SJCRH30 (cell line): ENCODE measurements at regions not wholly inside any gene's neighbourhood (a gene's known extent, or its start where the extent isn't known, plus 50 kb on each side); places are given as distances from the start of the nearest gene placed in this dataset.
"Not testable (repeated sequence)": the region's sequence is repeated elsewhere in the genome, so short reads cannot be mapped to it uniquely, and the experiment has no call there.

Experiments used
- DNase-seq, 2 experiments: peaks; one replicate each; pipeline ENCODE4 v3.0.0-alpha.2; 2015 to 2020
- H3K27ac ChIP-seq: fragments of 250-450 bp; sonication (Bioruptor Pico); 2 replicates; pipeline ENCODE4 v1.5.1; 2020; ENCODE audit warnings: mild to moderate bottlenecking, moderate library complexity
- H3K27me3 ChIP-seq: fragments of 250-450 bp; sonication (Bioruptor Pico); 2 replicates; pipeline ENCODE4 v1.5.1; 2020; ENCODE audit warnings: mild to moderate bottlenecking, moderate library complexity
- H3K36me3 ChIP-seq: fragments of 250-450 bp; sonication (Bioruptor Pico); 2 replicates; pipeline ENCODE4 v1.5.1; 2020; ENCODE audit warnings: mild to moderate bottlenecking, moderate library complexity
- H3K4me1 ChIP-seq: fragments of 250-450 bp; sonication (Bioruptor Pico); 2 replicates; pipeline ENCODE4 v1.5.1; 2020; ENCODE audit warnings: mild to moderate bottlenecking, moderate library complexity
- H3K4me3 ChIP-seq: fragments of 250-450 bp; sonication (Bioruptor Pico); 2 replicates; pipeline ENCODE4 v1.5.1; 2020; ENCODE audit warnings: mild to moderate bottlenecking, moderate library complexity
- H3K9me3 ChIP-seq: fragments of 250-450 bp; sonication (Bioruptor Pico); replicated peaks from 2 replicates; pipeline ENCODE4 v1.5.1; 2020; ENCODE audit warnings: mild to moderate bottlenecking, moderate library complexity

GRCh38 chr2:32874931-32875330, 71.8 kb upstream of the LTBP1 start:
- H3K27me3 ChIP-seq, result no peaks in the 10 kb centered on the region
- H3K9me3 ChIP-seq, result no peaks in the 10 kb centered on the region; the same call in 1 of the 2 replicates
- no peaks in the 10 kb centered on the region for H3K36me3 ChIP-seq
- no peak for DNase-seq
- H3K27ac ChIP-seq, result no peak overlapping the region
- H3K4me1 ChIP-seq, result peaks cover 9% of the 10 kb centered on the region
- H3K4me3 ChIP-seq, result no peak overlapping the region

GRCh38 chr2:32877587-32878510, 68.9 kb upstream of the LTBP1 start:
- Histone ChIP-seq H3K27ac (peak overlapping the region; percentile 17; the same call in 1 of the 2 replicates), H3K4me3 (no peak overlapping the region), H3K27me3 (no peaks in the 10 kb centered on the region), H3K4me1 (peaks cover 9% of the 10 kb centered on the region), H3K36me3 (no peaks in the 10 kb centered on the region), H3K9me3 (no peaks in the 10 kb centered on the region)
- no peak for DNase-seq

- H3K27me3 ChIP-seq, H3K27ac ChIP-seq, DNase-seq: not testable (repeated sequence)
Observed at GRCh38 chr2:32879943-32880342, 66.8 kb upstream of the LTBP1 start.

GRCh38 chr2:32882816-32883810, 63.6 kb upstream of the LTBP1 start:
- DNase-seq, result peak in 1 of 2 experiments; percentile 39
- Histone ChIP-seq H3K27me3 (no peaks in the 10 kb centered on the region), H3K9me3 (peaks cover 13% of the 10 kb centered on the region), H3K36me3 (no peaks in the 10 kb centered on the region), H3K27ac (no peak overlapping the region), H3K4me1 (peaks cover 7% of the 10 kb centered on the region), H3K4me3 (no peak overlapping the region)

More at GRCh38 chr2:32879943-32880342, 66.8 kb upstream of the LTBP1 start:
- not testable (repeated sequence) for H3K9me3 ChIP-seq, H3K36me3 ChIP-seq, H3K4me3 ChIP-seq
- peaks cover 16% of the 10 kb centered on the region for H3K4me1 ChIP-seq

- no peaks in the 10 kb centered on the region for H3K36me3 ChIP-seq
- H3K27ac ChIP-seq, result no peak overlapping the region
- H3K4me3 ChIP-seq, result no peak overlapping the region
- no peaks in the 10 kb centered on the region for H3K27me3 ChIP-seq
- DNase-seq, result no peak
- peaks cover 7% of the 10 kb centered on the region; the same call in 1 of the 2 replicates for H3K4me1 ChIP-seq
- peaks cover 13% of the 10 kb centered on the region for H3K9me3 ChIP-seq
Observed at GRCh38 chr2:32884346-32884745, 62.4 kb upstream of the LTBP1 start.

- H3K27me3 ChIP-seq, H3K27ac ChIP-seq: not testable (repeated sequence)
Observed at GRCh38 chr2:32886397-32887055, 60.2 kb upstream of the LTBP1 start.

GRCh38 chr2:32887125-32887524, 59.6 kb upstream of the LTBP1 start:
- Histone ChIP-seq H3K4me3 (no peak overlapping the region), H3K27ac (no peak overlapping the region), H3K27me3 (no peaks in the 10 kb centered on the region), H3K9me3 (peaks cover 13% of the 10 kb centered on the region), H3K36me3 (no peaks in the 10 kb centered on the region), H3K4me1 (peaks cover 7% of the 10 kb centered on the region; the same call in 1 of the 2 replicates)
- no peak for DNase-seq

More at GRCh38 chr2:32886397-32887055, 60.2 kb upstream of the LTBP1 start:
- not testable (repeated sequence) for H3K36me3 ChIP-seq, H3K4me3 ChIP-seq, H3K4me1 ChIP-seq, DNase-seq
- H3K9me3 ChIP-seq, result peaks cover 13% of the 10 kb centered on the region

- Histone ChIP-seq H3K4me3 (no peak overlapping the region), H3K27ac (no peak overlapping the region), H3K4me1 (peaks cover 11% of the 10 kb centered on the region), H3K36me3 (no peaks in the 10 kb centered on the region), H3K9me3 (peaks cover 8% of the 10 kb centered on the region; the same call in 1 of the 2 replicates), H3K27me3 (no peaks in the 10 kb centered on the region)
- no peak for DNase-seq
Observed at GRCh38 chr2:32894119-32894728, 52.5 kb upstream of the LTBP1 start.

GRCh38 chr2:32895424-32895823, 51.3 kb upstream of the LTBP1 start:
- peaks cover 18% of the 10 kb centered on the region for H3K4me1 ChIP-seq
- no peak for DNase-seq
- no peak overlapping the region for H3K27ac ChIP-seq
- H3K9me3 ChIP-seq, result peaks cover 8% of the 10 kb centered on the region; the same call in 1 of the 2 replicates
- H3K36me3 ChIP-seq, result no peaks in the 10 kb centered on the region
- H3K27me3 ChIP-seq, result no peaks in the 10 kb centered on the region
- H3K4me3 ChIP-seq, result no peak overlapping the region
